ENCODE measurements at regions not wholly inside any gene's neighbourhood (a gene's known extent, or its start where the extent isn't known, plus 50 kb on each side); places are given as distances from the start of the nearest gene placed in this dataset.

- TF ChIP-seq ZNF281 (CRISPR knock-in tag; IDR thresholded peaks at IDR 0.05; ENCODE audit: borderline replicate concordance), result no peak
- TF ChIP-seq STAG1 (CRISPR knock-in tag; IDR thresholded peaks at IDR 0.05), result no peak
- no peak for TF ChIP-seq GATA4 (IDR thresholded peaks at IDR 0.05; ENCODE audit: borderline replicate concordance, low read depth)
- TF ChIP-seq ESRRA (CRISPR knock-in tag; IDR thresholded peaks at IDR 0.05; ENCODE audit: low read depth), result no peak
- TF ChIP-seq ZNF552 (CRISPR knock-in tag; IDR thresholded peaks at IDR 0.05; ENCODE audit: borderline replicate concordance), result no peak
- no peak for TF ChIP-seq ZNF496 (CRISPR knock-in tag; IDR thresholded peaks at IDR 0.05; ENCODE audit: insufficient replicate concordance)
- TF ChIP-seq ZNF75D (CRISPR knock-in tag; IDR thresholded peaks at IDR 0.05; ENCODE audit: borderline replicate concordance), result no peak
- no peak for TF ChIP-seq ZNF225 (CRISPR knock-in tag; IDR thresholded peaks at IDR 0.05)
- no peak for TF ChIP-seq ISX (CRISPR knock-in tag; conservative IDR thresholded peaks at IDR 0.05)
- no peak for TF ChIP-seq XRCC5 (optimal IDR thresholded peaks at IDR 0.05; ENCODE audit: low read length)
- no peak for TF ChIP-seq DBP (CRISPR knock-in tag; IDR thresholded peaks at IDR 0.05; ENCODE audit: not compliant biosample characterization)
- TF ChIP-seq MXI1 (IDR thresholded peaks at IDR 0.05; ENCODE audit: borderline replicate concordance, low read depth, low read length), result no peak
- TF ChIP-seq ZNF775 (CRISPR knock-in tag; IDR thresholded peaks at IDR 0.05; ENCODE audit: borderline replicate concordance), result no peak
- peak; percentile 55; the same call in 1 of the 2 replicates for TF ChIP-seq HDAC2 (CRISPR knock-in tag; IDR thresholded peaks at IDR 0.05)
- no peak for TF ChIP-seq USF2 (IDR thresholded peaks at IDR 0.05; ENCODE audit: low read depth, low read length)
- TF ChIP-seq USF2 (CRISPR knock-in tag; IDR thresholded peaks at IDR 0.05; ENCODE audit: borderline replicate concordance), result no peak
- no peak for TF ChIP-seq ZNF143 (CRISPR knock-in tag; IDR thresholded peaks at IDR 0.05)
- no peak for TF ChIP-seq ZNF772 (CRISPR knock-in tag; IDR thresholded peaks at IDR 0.05)
- TF ChIP-seq CREB3 (CRISPR knock-in tag; IDR thresholded peaks at IDR 0.05), result no peak
- TF ChIP-seq HOXA3 (CRISPR knock-in tag; IDR thresholded peaks at IDR 0.05), result peak; percentile 52; the same call in 1 of the 2 replicates
- no peak for TF ChIP-seq ZSCAN22 (CRISPR knock-in tag; IDR thresholded peaks at IDR 0.05)
- TF ChIP-seq ZBTB42 (CRISPR knock-in tag; IDR thresholded peaks at IDR 0.05), result 0 out of 2 replicates have a peak, but pooled peaks have one; percentile 19
These were observed 59.0 kb upstream of the MED9 start (continued) for GRCh38 chr17:17417718-17418181.
